Neural progenitor cell (in vitro differentiated cells): ENCODE measurements at regions not wholly inside any gene's neighbourhood (a gene's known extent, or its start where the extent isn't known, plus 50 kb on each side); places are given as distances from the start of the nearest gene placed in this dataset.

Source experiments
- EZH2 ChIP-seq: fragments of 200-600 bp; sonication (generic); IDR thresholded peaks from 2 replicates; pipeline ENCODE4 v1.6.1; 2017; ENCODE audit warnings: antibody characterized with exemption, mild to moderate bottlenecking, moderate library complexity
- TF ChIP-seq, protein P1 (sequence below): fragments of 200-600 bp; sonication (generic); IDR thresholded peaks from 2 replicates; pipeline ENCODE4 v1.5.1; 2017; ENCODE audit warnings: antibody characterized with exemption, mild to moderate bottlenecking

- TF ChIP-seq, protein P1, sequence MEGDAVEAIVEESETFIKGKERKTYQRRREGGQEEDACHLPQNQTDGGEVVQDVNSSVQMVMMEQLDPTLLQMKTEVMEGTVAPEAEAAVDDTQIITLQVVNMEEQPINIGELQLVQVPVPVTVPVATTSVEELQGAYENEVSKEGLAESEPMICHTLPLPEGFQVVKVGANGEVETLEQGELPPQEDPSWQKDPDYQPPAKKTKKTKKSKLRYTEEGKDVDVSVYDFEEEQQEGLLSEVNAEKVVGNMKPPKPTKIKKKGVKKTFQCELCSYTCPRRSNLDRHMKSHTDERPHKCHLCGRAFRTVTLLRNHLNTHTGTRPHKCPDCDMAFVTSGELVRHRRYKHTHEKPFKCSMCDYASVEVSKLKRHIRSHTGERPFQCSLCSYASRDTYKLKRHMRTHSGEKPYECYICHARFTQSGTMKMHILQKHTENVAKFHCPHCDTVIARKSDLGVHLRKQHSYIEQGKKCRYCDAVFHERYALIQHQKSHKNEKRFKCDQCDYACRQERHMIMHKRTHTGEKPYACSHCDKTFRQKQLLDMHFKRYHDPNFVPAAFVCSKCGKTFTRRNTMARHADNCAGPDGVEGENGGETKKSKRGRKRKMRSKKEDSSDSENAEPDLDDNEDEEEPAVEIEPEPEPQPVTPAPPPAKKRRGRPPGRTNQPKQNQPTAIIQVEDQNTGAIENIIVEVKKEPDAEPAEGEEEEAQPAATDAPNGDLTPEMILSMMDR: no peak
- TF ChIP-seq EZH2: no peak
These were observed 158.0 kb upstream of the PMEPA1 start for GRCh38 chr20:57867807-57868206.
